ENCODE measurements at regions not wholly inside any gene's neighbourhood (a gene's known extent, or its start where the extent isn't known, plus 50 kb on each side); places are given as distances from the start of the nearest gene placed in this dataset.

GRCh38 chr11:119484741-119485605 is 62.0 kb upstream of the THY1 start:
- TF ChIP-seq CTCF (IDR thresholded peaks at IDR 0.05; ENCODE audit: borderline replicate concordance, insufficient read depth, low read depth, low read length), result peak; percentile 54
- H3K4me3 ChIP-seq (ENCODE audit: low read depth, low read length), result no peak overlapping the region

DNA sequence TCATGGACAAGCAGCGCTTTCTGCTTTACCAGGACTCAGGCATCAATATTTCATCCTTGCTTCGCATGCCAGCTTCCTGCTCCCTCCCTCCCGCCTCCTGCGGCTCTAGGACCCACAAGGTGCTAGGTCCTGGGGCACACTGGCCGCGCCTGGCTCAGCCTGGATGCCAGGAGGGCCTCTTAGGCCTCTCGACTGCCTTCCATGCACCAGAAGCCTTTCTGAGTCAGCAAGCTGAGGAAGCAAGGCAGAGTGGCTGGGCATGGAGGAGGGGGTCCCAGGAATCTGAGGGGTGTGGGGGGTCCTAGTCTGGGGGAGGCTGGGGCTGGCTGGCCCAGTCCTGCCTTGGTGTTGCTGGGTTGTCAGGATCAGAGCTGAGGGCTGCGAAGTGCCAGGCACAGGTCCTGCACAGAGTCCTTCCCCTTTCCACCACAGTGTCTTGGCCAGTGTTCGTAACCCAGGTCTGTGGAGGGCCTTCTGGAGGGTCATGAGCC is 61.0 kb upstream of the THY1 start:
- no peak overlapping the region for H3K4me3 ChIP-seq (ENCODE audit: low read depth, low read length)
- no peak for TF ChIP-seq CTCF (IDR thresholded peaks at IDR 0.05; ENCODE audit: borderline replicate concordance, insufficient read depth, low read depth, low read length)

GRCh38 chr11:119483341-119483880 is 60.4 kb upstream of the THY1 start:
- H3K4me3 ChIP-seq (ENCODE audit: low read depth, low read length), result no peak overlapping the region
- TF ChIP-seq CTCF (IDR thresholded peaks at IDR 0.05; ENCODE audit: borderline replicate concordance, insufficient read depth, low read depth, low read length), result no peak

GRCh38 chr11:119482521-119483011 is 59.6 kb upstream of the THY1 start:
- TF ChIP-seq CTCF (IDR thresholded peaks at IDR 0.05; ENCODE audit: borderline replicate concordance, insufficient read depth, low read depth, low read length), result no peak
- H3K4me3 ChIP-seq (ENCODE audit: low read depth, low read length), result no peak overlapping the region

DNA sequence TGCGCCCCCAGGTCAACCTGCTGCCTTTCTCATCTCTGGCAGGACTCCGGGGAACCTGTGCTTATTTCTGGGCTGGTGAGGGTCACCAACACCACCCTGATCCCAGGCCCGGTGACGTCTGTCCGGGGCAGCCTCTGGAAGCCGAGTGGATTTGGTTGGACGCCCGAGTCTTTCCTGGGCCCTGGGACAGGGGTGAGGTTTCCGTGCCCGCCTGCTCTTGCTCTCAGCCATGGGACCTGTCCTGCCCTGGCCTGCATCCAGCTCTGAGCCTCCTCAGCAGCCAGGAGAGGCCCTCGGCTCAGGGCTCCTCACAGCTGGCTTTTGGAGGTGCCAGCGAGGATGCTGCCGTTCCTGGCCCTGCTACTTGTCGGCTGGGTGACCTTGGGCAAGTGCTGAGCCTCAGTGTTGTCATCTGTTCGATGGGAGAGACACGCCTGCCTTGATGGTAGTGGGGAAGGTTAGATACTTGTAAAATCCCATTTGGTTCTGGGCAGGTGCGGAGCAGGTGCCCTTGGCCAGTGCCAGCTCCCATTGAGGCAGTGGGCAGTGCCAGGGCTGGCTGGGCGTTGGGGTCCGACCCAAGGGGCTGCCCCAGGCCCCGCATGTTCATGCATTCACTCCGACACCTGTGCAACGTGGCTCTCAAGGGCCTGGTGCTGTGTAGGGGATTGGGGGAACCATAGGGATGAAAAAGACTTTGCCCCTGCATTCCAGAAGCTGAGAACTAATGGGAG is 58.9 kb upstream of the THY1 start:
- no peak for TF ChIP-seq CTCF (IDR thresholded peaks at IDR 0.05; ENCODE audit: borderline replicate concordance, insufficient read depth, low read depth, low read length)
- no peak overlapping the region for H3K4me3 ChIP-seq (ENCODE audit: low read depth, low read length)

GRCh38 chr11:119481021-119481666 is 58.2 kb upstream of the THY1 start:
- peak; percentile 95 for TF ChIP-seq CTCF (IDR thresholded peaks at IDR 0.05; ENCODE audit: borderline replicate concordance, insufficient read depth, low read depth, low read length)
- no peak overlapping the region for H3K4me3 ChIP-seq (ENCODE audit: low read depth, low read length)

All from GM12875 (cell line).